Upper lobe of left lung (tissue), 6 donors: ENCODE measurements at regions not wholly inside any gene's neighbourhood (a gene's known extent, or its start where the extent isn't known, plus 50 kb on each side); places are given as distances from the start of the nearest gene placed in this dataset.

Experiments
- ATAC-seq, 2 donors: fragments of 200-7000 bp; cut with Tn5 transposase; one replicate each; pipeline ENCODE4 v1.9.1; 2022; ENCODE audit warnings: mild to moderate bottlenecking in 2 of 2, moderate library complexity in 2 of 2; ENCODE audit not compliant: low FRiP score in 2 of 2
- DNase-seq, 2 donors: peaks; one replicate each; pipeline ENCODE4 v3.0.0-alpha.2; 2019 to 2020
- H3K27ac ChIP-seq, 4 donors: fragments of 200-600 bp; sonication (generic); one replicate each; pipeline ENCODE4 v1.5.1; 2016 to 2019
- H3K27me3 ChIP-seq, 4 donors: fragments of 200-600 bp; sonication (generic); one replicate each; pipeline ENCODE4 v1.5.1; 2017 to 2019
- H3K36me3 ChIP-seq, 4 donors: fragments of 200-600 bp; sonication (generic); one replicate each; pipeline ENCODE4 v1.5.1; 2016 to 2019
- H3K4me1 ChIP-seq, 4 donors: fragments of 200-600 bp; sonication (generic); one replicate each; pipeline ENCODE4 v1.5.1; 2018 to 2019
- H3K4me3 ChIP-seq, 4 donors: fragments of 200-600 bp; sonication (generic); one replicate each; pipeline ENCODE4 v1.5.1; 2017 to 2019; ENCODE audit warnings: mild to moderate bottlenecking in 2 of 4, moderate library complexity in 1 of 4
- H3K9me3 ChIP-seq, 4 donors: fragments of 200-600 bp; sonication (generic); one replicate each; pipeline ENCODE4 v1.5.1; 2018 to 2019
- EP300 ChIP-seq, 4 donors: sonication (generic); formaldehyde crosslinking; IDR thresholded peaks; one replicate each; pipeline ENCODE4 v1.5.1; 2017; ENCODE audit warnings: antibody characterized with exemption in 4 of 4, control low read depth in 2 of 4
- POLR2A ChIP-seq, 4 donors: fragments of 450-650 bp; IDR thresholded peaks; one replicate each; pipeline ENCODE4 v1.5.1; 2016 to 2017; ENCODE audit warnings: antibody characterized with exemption in 4 of 4, mild to moderate bottlenecking in 2 of 4
- POLR2AphosphoS5 ChIP-seq, 2 donors: sonication (generic); formaldehyde crosslinking; IDR thresholded peaks; one replicate each; pipeline ENCODE4 v1.5.1; 2017; ENCODE audit warnings: antibody characterized with exemption in 2 of 2
- WGBS, 2 donors: methylation state at CpG; one replicate each; pipeline ENCODE4 v1.1.5; 2017 to 2018; 5-methylcytosine and 5-hydroxymethylcytosine counted together
- TF ChIP-seq, protein P1 (sequence below), 6 experiments: fragments of 450-650 bp in 4 of 6; fragments of 200-600 bp in 2 of 6; sonication (generic) in 2 of 6; IDR thresholded peaks; one replicate each; pipeline ENCODE4 v1.5.1; 2016 to 2019; ENCODE audit warnings: antibody characterized with exemption in 6 of 6
- donor health status: DM: no; HTN: no; CAD: no; lungs with moderate emphysema.
- donor health status: DM: no; HTN: yes; CAD: no; lungs with severe emphysema.

DNA sequence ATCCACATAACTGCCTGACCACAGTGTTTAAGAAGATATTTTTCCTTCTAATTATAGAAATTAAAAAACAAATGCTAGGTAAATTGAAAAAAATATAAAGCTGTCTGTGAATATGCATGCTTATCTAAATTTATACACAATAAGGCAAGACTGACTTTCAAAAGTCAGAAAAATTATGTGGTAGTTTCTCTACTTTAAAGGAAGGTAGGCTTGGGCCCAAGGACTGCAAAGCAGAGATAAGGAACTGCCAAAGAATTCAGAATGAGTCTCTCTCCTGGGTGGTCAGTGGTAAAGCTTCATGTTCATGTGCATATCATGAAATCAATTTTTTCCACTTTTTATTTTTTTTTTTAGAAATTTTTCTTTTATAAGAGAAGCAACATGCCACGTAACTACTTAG, 998.6 kb downstream of the REEP3 start:
- Histone ChIP-seq H3K27ac (no peak overlapping the region), H3K36me3 (no peaks in the 10 kb centered on the region), H3K4me3 (no peak overlapping the region), H3K27me3 (no peaks in the 10 kb centered on the region), H3K9me3 (no peaks in the 10 kb centered on the region), H3K4me1 (no peaks in the 10 kb centered on the region)
- WGBS, 2 donors, result 86 to 91% methylated on average over 1 of the region's 1 CpG
- no peak for DNase-seq
- ATAC-seq, result no peak
- TF ChIP-seq POLR2AphosphoS5 (IDR thresholded peaks at IDR 0.05) (no peak), EP300 (IDR thresholded peaks at IDR 0.05) (no peak), POLR2A (IDR thresholded peaks at IDR 0.05) (no peak)
- TF ChIP-seq, protein P1, sequence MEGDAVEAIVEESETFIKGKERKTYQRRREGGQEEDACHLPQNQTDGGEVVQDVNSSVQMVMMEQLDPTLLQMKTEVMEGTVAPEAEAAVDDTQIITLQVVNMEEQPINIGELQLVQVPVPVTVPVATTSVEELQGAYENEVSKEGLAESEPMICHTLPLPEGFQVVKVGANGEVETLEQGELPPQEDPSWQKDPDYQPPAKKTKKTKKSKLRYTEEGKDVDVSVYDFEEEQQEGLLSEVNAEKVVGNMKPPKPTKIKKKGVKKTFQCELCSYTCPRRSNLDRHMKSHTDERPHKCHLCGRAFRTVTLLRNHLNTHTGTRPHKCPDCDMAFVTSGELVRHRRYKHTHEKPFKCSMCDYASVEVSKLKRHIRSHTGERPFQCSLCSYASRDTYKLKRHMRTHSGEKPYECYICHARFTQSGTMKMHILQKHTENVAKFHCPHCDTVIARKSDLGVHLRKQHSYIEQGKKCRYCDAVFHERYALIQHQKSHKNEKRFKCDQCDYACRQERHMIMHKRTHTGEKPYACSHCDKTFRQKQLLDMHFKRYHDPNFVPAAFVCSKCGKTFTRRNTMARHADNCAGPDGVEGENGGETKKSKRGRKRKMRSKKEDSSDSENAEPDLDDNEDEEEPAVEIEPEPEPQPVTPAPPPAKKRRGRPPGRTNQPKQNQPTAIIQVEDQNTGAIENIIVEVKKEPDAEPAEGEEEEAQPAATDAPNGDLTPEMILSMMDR (IDR thresholded peaks at IDR 0.05), result no peak

DNA sequence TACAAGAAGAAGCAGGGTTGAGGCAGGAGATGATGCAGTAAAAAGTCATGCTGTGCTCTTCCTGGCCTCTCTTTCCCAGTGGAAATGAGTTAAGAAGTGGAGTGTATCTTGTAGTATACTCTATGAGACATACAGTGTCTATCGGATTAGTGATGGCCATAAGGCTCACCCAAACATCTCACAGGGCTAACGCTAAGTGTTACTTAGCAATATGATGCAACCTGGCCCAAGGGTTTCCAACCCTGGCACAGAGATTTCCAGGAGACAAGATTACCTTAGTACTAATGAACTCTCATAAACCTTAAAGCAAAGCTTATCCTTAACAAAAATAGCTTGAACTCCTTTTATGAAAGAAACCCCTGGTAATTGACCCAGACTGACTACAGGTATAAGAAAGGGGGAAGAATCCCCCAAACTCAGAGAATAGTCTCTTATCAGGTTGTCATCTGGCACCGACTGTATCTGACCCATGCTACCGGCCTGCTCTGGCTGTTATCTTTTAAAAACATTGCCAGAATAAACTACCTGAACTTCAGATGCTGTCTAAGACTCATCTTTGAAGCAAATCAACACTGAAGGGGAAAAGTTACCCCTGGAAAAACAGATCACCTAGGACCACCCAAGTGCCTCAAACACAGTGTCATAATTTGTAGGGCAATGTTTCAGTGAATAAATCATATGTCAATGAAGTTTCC, 1002.0 kb downstream of the REEP3 start:
- DNase-seq, result no peak
- no peaks in the 10 kb centered on the region for H3K4me1 ChIP-seq
- no peak overlapping the region for H3K4me3 ChIP-seq
- no peak overlapping the region for H3K27ac ChIP-seq
- H3K27me3 ChIP-seq, result no peaks in the 10 kb centered on the region
- H3K36me3 ChIP-seq, result no peaks in the 10 kb centered on the region
- no peak for ATAC-seq
- 74 to 79% methylated on average over 4 of the region's 4 CpGs for WGBS, 2 donors
- no peaks in the 10 kb centered on the region for H3K9me3 ChIP-seq
- no peak for TF ChIP-seq POLR2A (IDR thresholded peaks at IDR 0.05)
- TF ChIP-seq POLR2AphosphoS5 (IDR thresholded peaks at IDR 0.05), result no peak
- TF ChIP-seq, protein P1 (IDR thresholded peaks at IDR 0.05), result no peak
- TF ChIP-seq EP300 (IDR thresholded peaks at IDR 0.05), result no peak

DNA sequence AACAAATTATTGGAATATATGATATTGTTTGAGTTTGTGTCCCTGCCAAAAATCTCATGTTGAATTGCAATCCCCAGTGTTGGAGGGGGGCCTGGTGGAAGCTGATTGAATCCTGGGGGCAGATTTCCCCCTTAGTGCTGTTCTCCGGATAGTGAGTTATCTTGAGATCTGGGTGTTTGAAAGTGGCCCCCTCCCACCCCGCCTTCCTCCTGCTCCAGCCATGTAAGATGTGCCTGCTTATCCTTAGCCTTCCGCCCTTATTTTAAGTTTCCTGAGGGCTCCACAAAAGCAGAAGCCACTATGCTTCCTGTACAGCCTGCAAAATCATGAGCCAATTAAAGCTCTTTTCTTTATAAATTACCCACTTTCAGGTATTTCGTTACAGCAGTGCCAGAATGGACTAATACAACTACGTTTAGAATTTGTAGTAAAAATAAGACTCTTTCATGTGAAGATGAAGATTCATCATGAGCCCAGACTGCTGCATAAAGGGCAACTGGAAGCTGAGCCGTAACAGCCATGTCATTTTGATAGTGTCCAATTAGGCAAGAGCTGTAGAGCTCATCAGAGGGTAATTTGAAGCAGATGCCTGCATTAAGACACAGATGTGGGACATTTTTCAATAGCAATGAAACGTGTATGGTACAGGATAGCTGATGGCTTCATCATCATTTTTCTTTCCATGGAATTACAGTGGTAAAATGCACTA, 1007.2 kb downstream of the REEP3 start:
- WGBS, 2 donors, result 65 to 67% methylated on average over 7 of the region's 7 CpGs
- no peak overlapping the region for H3K27ac ChIP-seq

DNA sequence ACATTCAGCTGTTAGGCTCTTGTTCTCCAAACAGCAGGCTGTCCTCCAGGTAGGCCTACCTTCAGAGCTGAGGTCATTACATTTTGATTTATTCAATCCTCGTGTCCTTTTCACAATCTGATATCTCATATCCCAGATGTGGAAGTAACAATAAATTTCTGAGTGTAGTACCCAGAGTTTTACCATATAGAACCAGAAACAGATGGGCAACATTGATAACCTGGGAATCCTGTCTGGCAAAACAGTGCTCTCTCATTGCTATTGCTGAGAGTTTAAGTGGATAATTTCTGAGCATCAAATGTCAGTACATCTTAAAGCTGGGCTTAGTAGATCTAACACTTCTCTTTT, 1007.8 kb downstream of the REEP3 start:
- Histone ChIP-seq H3K4me1 (no peaks in the 10 kb centered on the region), H3K27me3 (no peaks in the 10 kb centered on the region), H3K36me3 (no peaks in the 10 kb centered on the region), H3K4me3 (no peak overlapping the region), H3K27ac (no peak overlapping the region), H3K9me3 (no peaks in the 10 kb centered on the region)
- DNase-seq, result no peak
- WGBS, 2 donors, result 35 to 42% methylated on average over 1 of the region's 1 CpG
- TF ChIP-seq EP300 (IDR thresholded peaks at IDR 0.05), result no peak
- TF ChIP-seq, protein P1 (IDR thresholded peaks at IDR 0.05), result no peak
- no peak for TF ChIP-seq POLR2A (IDR thresholded peaks at IDR 0.05)
- TF ChIP-seq POLR2AphosphoS5 (IDR thresholded peaks at IDR 0.05), result no peak
- no peak for ATAC-seq

More for the DNA sequence above, 1007.2 kb downstream of the REEP3 start:
- TF ChIP-seq, protein P1 (IDR thresholded peaks at IDR 0.05), result no peak
- TF ChIP-seq EP300 (IDR thresholded peaks at IDR 0.05) (no peak), POLR2AphosphoS5 (IDR thresholded peaks at IDR 0.05) (no peak), POLR2A (IDR thresholded peaks at IDR 0.05) (no peak)
- Histone ChIP-seq H3K36me3 (no peaks in the 10 kb centered on the region), H3K27me3 (no peaks in the 10 kb centered on the region), H3K4me1 (no peaks in the 10 kb centered on the region), H3K9me3 (no peaks in the 10 kb centered on the region), H3K4me3 (no peak overlapping the region)
- ATAC-seq, result no peak
- DNase-seq, result no peak
